ENCODE measurements at regions not wholly inside any gene's neighbourhood (a gene's known extent, or its start where the extent isn't known, plus 50 kb on each side); places are given as distances from the start of the nearest gene placed in this dataset.

GRCh38 chr6:93902517-93902916 is 483.2 kb upstream of the EPHA7 start:
- DNase-seq (ENCODE audit: low spot score) = no peak
- no peak for ATAC-seq (ENCODE audit: low FRiP score)
- no peak for TF ChIP-seq CTCF (IDR thresholded peaks at IDR 0.05)

GRCh38 chr6:93900142-93900541 is 480.8 kb upstream of the EPHA7 start:
- DNase-seq (ENCODE audit: low spot score) (no peak), ATAC-seq (ENCODE audit: low FRiP score) (no peak)
- no peak for TF ChIP-seq CTCF (IDR thresholded peaks at IDR 0.05)

- DNase-seq (ENCODE audit: low spot score) = no peak
- no peak for ATAC-seq (ENCODE audit: low FRiP score)
- TF ChIP-seq CTCF (IDR thresholded peaks at IDR 0.05) = no peak
Measured at GRCh38 chr6:93896081-93896480, 476.7 kb upstream of the EPHA7 start.

- TF ChIP-seq CTCF (IDR thresholded peaks at IDR 0.05) = no peak
- no peak for DNase-seq (ENCODE audit: low spot score)
- ATAC-seq (ENCODE audit: low FRiP score) = no peak
Measured at GRCh38 chr6:93894521-93894920, 475.2 kb upstream of the EPHA7 start.

- TF ChIP-seq CTCF (IDR thresholded peaks at IDR 0.05) = no peak
- ATAC-seq (ENCODE audit: low FRiP score) (no peak), DNase-seq (ENCODE audit: low spot score) (no peak)
Measured at GRCh38 chr6:93889713-93890112, 470.4 kb upstream of the EPHA7 start.

- no peak for TF ChIP-seq CTCF (IDR thresholded peaks at IDR 0.05)
- DNase-seq (ENCODE audit: low spot score) (no peak), ATAC-seq (ENCODE audit: low FRiP score) (no peak)
Measured at GRCh38 chr6:93886416-93886815, 467.1 kb upstream of the EPHA7 start.

- no peak for TF ChIP-seq CTCF (IDR thresholded peaks at IDR 0.05)
- DNase-seq (ENCODE audit: low spot score) (no peak), ATAC-seq (ENCODE audit: low FRiP score) (no peak)
Measured at GRCh38 chr6:93859971-93860370, 440.6 kb upstream of the EPHA7 start.
